NT2/D1 (cell line): ENCODE measurements at regions not wholly inside any gene's neighbourhood (a gene's known extent, or its start where the extent isn't known, plus 50 kb on each side); places are given as distances from the start of the nearest gene placed in this dataset.

Source experiments
- SUZ12 ChIP-seq: IDR thresholded peaks from 2 replicates; pipeline ENCODE4 v1.6.1; 2011; ENCODE audit not compliant: insufficient read length, insufficient read depth; ENCODE audit errors: extremely low read depth
- YY1 ChIP-seq: IDR thresholded peaks from 2 replicates; pipeline ENCODE4 v1.6.1; 2011; ENCODE audit not compliant: insufficient read length, insufficient read depth
- ZNF274 ChIP-seq: IDR thresholded peaks from 2 replicates; pipeline ENCODE4 v1.6.1; 2011; ENCODE audit warnings: mild to moderate bottlenecking, low read depth, low read length

DNA sequence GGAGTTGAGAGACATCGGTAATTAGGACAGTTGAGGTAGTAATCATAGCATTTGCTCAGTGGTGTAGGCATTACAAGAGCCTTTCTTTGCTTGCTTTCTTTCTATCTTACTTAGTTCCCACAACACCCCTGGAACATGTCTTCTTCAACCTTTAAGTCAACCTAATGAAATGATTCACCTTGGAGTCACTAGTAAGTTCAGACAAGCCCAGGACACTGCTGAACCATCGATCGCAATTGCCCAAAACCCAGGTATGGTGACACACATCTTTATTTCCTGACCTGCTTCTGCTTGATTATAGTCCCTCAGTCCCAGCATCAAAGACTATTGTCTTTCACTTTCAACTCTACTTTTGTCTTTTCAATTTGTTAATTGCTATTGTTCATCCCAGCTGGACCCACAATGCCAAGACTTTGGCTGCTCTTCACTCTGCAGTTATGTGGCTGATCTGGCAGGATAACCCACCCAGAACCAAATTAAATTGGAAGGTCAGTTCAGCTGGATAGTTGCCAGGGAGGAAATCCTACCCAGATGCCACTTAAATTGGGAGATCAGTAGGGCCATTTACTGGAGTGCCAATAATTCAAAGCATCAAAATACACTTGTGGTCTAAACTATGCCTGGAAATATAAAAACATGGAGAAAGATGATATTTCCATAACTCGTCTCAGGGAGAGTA lies 272.9 kb downstream of the RWDD3 start:
- TF ChIP-seq YY1 (no peak), SUZ12 (no peak), ZNF274 (no peak)
